Stomach (tissue), 8 donors: ENCODE measurements at regions not wholly inside any gene's neighbourhood (a gene's known extent, or its start where the extent isn't known, plus 50 kb on each side); places are given as distances from the start of the nearest gene placed in this dataset.
"Not testable (repeated sequence)": the region's sequence is repeated elsewhere in the genome, so short reads cannot be mapped to it uniquely, and the experiment has no call there.

Experiments
- DNase-seq, 2 donors: peaks; one replicate each; pipeline versions ENCODE4 v3.0.0 to v3.0.0-alpha.2; 2013 to 2019
- H3K27ac ChIP-seq, 5 donors: fragments of 200-600 bp in 4 of 5; sonication (generic) in 4 of 5; one replicate each; pipeline ENCODE4 v1.5.1; 2013 to 2019; ENCODE audit warnings: mild to moderate bottlenecking in 1 of 5, moderate library complexity in 1 of 5
- H3K27me3 ChIP-seq, 3 donors: fragments of 200-600 bp; sonication (generic); one replicate each; pipeline ENCODE4 v1.5.1; 2017 to 2019; ENCODE audit warnings: mixed run types in 1 of 3
- H3K36me3 ChIP-seq, 4 donors: fragments of 200-600 bp; sonication (generic); 1 replicate in 3 of 4; 2 replicates in 1 of 4; pipeline ENCODE4 v1.5.1; 2016 to 2019
- H3K4me1 ChIP-seq, 4 donors: fragments of 200-600 bp; sonication (generic); one replicate each; pipeline ENCODE4 v1.5.1; 2016 to 2019
- H3K4me3 ChIP-seq, 4 donors: fragments of 200-600 bp; sonication (generic) in 3 of 4; one replicate each; pipeline ENCODE4 v1.5.1; 2016 to 2019; ENCODE audit warnings: mild to moderate bottlenecking in 1 of 4
- H3K9me3 ChIP-seq, 4 donors: fragments of 200-600 bp; sonication (generic); one replicate each; pipeline ENCODE4 v1.5.1; 2016 to 2019
- CTCF ChIP-seq, 7 experiments: fragments of 450-650 bp in 4 of 7; fragments of 200-600 bp in 3 of 7; sonication (generic) in 3 of 7; IDR thresholded peaks; one replicate each; pipeline ENCODE4 v1.5.1; 2016 to 2019; ENCODE audit warnings: antibody characterized with exemption in 7 of 7, control low read depth in 2 of 7, mild to moderate bottlenecking in 1 of 7
- EP300 ChIP-seq: sonication (generic); formaldehyde crosslinking; IDR thresholded peaks from one replicate; pipeline ENCODE4 v1.6.1; 2017; ENCODE audit warnings: antibody characterized with exemption
- POLR2A ChIP-seq, 4 donors: fragments of 450-650 bp; IDR thresholded peaks; one replicate each; pipeline ENCODE4 v1.6.1; 2016; ENCODE audit warnings: antibody characterized with exemption in 4 of 4, control low read depth in 2 of 4, mild to moderate bottlenecking in 1 of 4, moderate library complexity in 1 of 4
- POLR2AphosphoS5 ChIP-seq, 3 donors: sonication (generic); formaldehyde crosslinking; IDR thresholded peaks; one replicate each; pipeline ENCODE4 v1.6.1; 2016; ENCODE audit warnings: antibody characterized with exemption in 3 of 3
- WGBS, 5 donors: extraction: QIAGEN DNeasy Blood & Tissue Kit in 3 of 5; methylation state at CpG; one replicate each; pipeline versions ENCODE4 v1.1.5 to v1.1.7; 2013 to 2018; 5-methylcytosine and 5-hydroxymethylcytosine counted together
- intact Hi-C: fragments of 100-400 bp; cut with DNase I; formaldehyde crosslinking; loops from one replicate; pipeline ENCODE4 v1.15.1; 2023; ENCODE audit warnings: low total_unique reads
- donor health status: healthy with polysubstance abuse.
- donor health status: Bipolar disorder and iron deficiency.
- donor health status: healthy.

DNA sequence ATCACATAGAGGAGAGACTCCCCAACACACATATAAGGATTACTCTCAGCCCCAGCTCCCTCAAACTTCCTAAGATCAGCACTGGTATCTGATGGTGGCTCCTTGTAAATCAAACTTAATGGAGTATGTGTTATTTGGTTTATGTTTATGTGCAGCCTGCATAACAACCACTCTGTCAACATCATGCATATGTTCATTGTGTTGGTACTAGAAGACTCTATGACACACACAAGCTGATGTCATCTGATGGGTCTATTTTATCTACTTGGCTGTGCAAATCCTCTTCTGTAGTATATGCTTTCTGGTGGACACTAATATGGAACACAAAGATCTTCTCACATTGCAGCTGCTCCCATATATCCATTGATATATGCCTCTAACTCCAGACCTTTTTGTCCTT lies 134.0 kb upstream of the FAM174A start:
- H3K4me1 ChIP-seq = no peaks in the 10 kb centered on the region

DNA sequence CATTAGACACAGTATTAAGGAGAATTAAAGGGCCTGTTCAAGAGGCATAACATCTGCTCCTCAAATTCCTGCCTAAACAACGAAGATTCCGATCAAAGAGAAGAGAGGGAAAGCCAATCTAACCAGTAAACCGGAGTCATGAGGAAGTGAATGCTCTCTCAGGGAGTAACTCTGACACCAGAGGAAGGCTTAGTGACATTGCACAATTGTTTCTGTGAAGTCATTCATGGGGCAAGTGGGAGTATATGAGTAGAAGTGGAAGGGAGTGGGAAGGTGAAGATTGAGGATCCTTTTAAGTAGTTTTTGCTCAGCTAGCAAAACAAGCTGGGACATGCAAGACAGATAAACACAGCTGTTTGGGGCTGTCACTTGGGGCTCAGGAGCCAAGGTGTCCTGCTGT lies 136.4 kb upstream of the FAM174A start:
- WGBS, 5 donors = 48 to 63% (median 57%) methylated on average over 3 of the region's 3 CpGs
- H3K27ac ChIP-seq, intact Hi-C loops: not testable (repeated sequence)

More for the DNA sequence above, 134.0 kb upstream of the FAM174A start:
- H3K4me3 ChIP-seq = no peak overlapping the region
- no peak overlapping the region for H3K27ac ChIP-seq
- H3K36me3 ChIP-seq = no peaks in the 10 kb centered on the region
- no peaks in the 10 kb centered on the region for H3K27me3 ChIP-seq
- intact Hi-C loops = no loop called here
- H3K9me3 ChIP-seq = no peaks in the 10 kb centered on the region
- no peak for TF ChIP-seq EP300
- TF ChIP-seq POLR2AphosphoS5 (IDR thresholded peaks at IDR 0.05) = no peak
- TF ChIP-seq POLR2A (IDR thresholded peaks at IDR 0.05) = no peak
- TF ChIP-seq CTCF (IDR thresholded peaks at IDR 0.05) = no peak
- no peak for DNase-seq

GRCh38 chr5:100379254-100379858 lies 155.8 kb upstream of the FAM174A start:
- H3K27ac ChIP-seq, DNase-seq, H3K9me3 ChIP-seq, intact Hi-C loops, H3K4me3 ChIP-seq, H3K4me1 ChIP-seq, H3K27me3 ChIP-seq, H3K36me3 ChIP-seq: not testable (repeated sequence)
- WGBS, 5 donors = 90 to 100% (median 92%) methylated on average over 1 to 17 of the region's 19 CpGs

More for the DNA sequence above, 136.4 kb upstream of the FAM174A start:
- H3K27me3 ChIP-seq, H3K4me3 ChIP-seq, H3K9me3 ChIP-seq, H3K36me3 ChIP-seq, H3K4me1 ChIP-seq: not testable (repeated sequence)
- DNase-seq = peak in 1 of 2 donors; percentile 2

DNA sequence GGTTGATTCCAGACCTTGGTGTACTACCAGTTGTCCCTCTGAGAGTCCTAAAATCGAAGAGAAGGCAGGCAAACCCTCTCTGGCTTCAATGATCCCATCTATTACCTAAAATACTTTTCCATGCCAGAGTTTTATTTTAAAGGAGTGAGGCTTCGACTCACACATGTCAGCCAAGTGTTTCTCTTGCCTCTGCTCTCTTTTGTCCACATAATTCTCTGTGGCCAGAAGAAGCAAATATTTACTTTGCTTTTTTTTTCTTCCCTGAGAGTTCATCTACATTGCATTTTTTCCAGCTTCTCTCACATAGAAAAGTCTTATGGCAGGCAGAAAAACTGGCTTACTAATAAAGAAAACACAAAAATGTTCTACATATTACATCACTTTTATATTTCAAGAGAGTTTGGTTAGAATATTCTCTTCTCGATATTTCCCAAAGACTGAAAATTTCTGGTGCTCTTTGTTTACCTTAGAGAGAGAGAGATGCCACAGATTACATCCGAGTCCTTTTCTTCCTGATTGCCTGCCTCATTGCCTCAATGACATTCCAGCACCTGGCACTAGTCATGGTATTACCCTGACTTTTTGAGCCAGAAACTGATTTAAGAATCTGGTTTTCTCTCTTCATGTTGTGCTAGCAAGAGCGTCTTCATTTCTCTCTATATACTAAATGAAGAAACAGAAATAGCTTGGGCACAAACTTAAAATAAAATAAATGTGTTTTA lies 170.3 kb upstream of the FAM174A start:
- peak in 1 of 2 donors; percentile 9 for DNase-seq

DNA sequence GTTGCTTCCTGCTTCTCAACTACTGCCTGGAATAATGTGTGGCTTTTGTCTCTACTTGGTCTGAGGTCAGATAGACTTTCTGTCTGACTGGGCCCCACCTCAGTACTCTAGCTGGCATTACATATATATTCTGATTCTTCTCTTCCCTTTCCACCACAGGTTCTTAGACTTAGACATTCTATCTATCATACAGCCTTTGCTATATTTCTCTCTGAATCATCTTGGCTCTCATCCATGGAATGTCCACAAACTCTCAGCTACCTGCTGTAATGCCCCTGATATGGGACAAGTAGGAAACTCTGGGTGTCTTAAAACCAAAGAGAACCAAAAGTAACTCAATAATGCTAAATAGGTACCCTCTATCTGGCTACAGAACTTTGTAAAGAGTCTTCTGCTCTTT lies 170.8 kb upstream of the FAM174A start:
- H3K9me3 ChIP-seq, H3K27me3 ChIP-seq, H3K4me3 ChIP-seq, intact Hi-C loops, H3K27ac ChIP-seq, DNase-seq, H3K4me1 ChIP-seq, H3K36me3 ChIP-seq: not testable (repeated sequence)

More for the DNA sequence above, 170.3 kb upstream of the FAM174A start:
- H3K4me3 ChIP-seq, H3K9me3 ChIP-seq, H3K27ac ChIP-seq, H3K4me1 ChIP-seq, H3K36me3 ChIP-seq, H3K27me3 ChIP-seq, intact Hi-C loops: not testable (repeated sequence)
- WGBS, 5 donors = 23 to 35% (median 33%) methylated on average over 5 of the region's 5 CpGs

DNA sequence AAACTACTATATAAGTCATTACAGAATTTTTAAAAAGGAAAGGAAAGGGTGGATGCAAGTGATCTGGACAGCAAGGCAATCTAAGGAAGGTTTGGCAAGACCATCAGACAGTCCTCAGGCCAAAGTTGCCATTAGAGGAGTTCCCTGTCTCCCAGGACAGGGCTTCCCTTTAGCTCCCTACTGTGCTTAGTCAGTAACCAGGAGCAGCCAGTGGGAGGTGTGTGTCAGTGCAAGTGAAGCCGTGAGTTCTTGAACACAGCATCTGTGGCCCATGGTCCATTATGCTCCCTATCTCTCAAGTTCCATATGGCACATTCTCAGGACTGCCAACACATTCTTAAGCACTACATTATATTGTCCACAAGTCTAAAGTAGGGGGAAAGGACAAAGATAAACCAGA lies 175.2 kb upstream of the FAM174A start:
- H3K27ac ChIP-seq, H3K4me3 ChIP-seq, H3K27me3 ChIP-seq, H3K4me1 ChIP-seq, intact Hi-C loops, H3K36me3 ChIP-seq, H3K9me3 ChIP-seq, DNase-seq: not testable (repeated sequence)
- 100% methylated on average over 1 of the region's 1 CpG; no CpG with 5 or more reads in 4 of the 5 donors for WGBS, 5 donors

DNA sequence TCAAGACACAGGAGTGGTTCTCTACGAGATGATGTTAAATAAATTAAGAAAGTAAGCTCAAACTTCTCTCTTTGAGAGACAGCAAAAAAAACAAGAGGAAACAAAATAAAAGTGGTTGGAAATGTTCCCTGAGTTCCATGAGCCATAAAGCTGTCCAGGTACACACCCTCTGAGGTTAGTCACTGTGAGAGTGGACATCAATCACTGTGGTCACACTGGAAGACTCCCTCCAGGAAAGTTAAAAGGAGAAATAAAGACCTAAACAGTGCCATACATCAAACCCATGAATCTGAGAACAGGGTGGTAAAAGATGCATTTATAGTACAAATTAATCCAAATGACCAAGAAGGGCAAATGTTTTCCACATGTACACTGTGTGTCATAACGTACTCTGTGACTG lies 188.9 kb upstream of the FAM174A start:
- H3K27ac ChIP-seq, H3K9me3 ChIP-seq, H3K36me3 ChIP-seq, H3K4me3 ChIP-seq, H3K27me3 ChIP-seq, H3K4me1 ChIP-seq, intact Hi-C loops, DNase-seq: not testable (repeated sequence)
- WGBS, 5 donors = 44 to 86% (median 64%) methylated on average over 1 to 2 of the region's 2 CpGs

- DNase-seq, H3K27ac ChIP-seq, H3K27me3 ChIP-seq, H3K9me3 ChIP-seq, H3K36me3 ChIP-seq, H3K4me1 ChIP-seq, intact Hi-C loops, H3K4me3 ChIP-seq: not testable (repeated sequence)
- WGBS, 5 donors = no CpG with 5 or more reads among the region's 3 CpGs
Observed at GRCh38 chr5:100341485-100341884, 193.7 kb upstream of the FAM174A start.
